Sigmoid colon (tissue), 4 donors: ENCODE measurements at regions not wholly inside any gene's neighbourhood (a gene's known extent, or its start where the extent isn't known, plus 50 kb on each side); places are given as distances from the start of the nearest gene placed in this dataset.

Experiments
- CTCF ChIP-seq, 4 experiments: fragments of 450-650 bp in 3 of 4; fragments of 200-600 bp in 1 of 4; IDR thresholded peaks; one replicate each; pipeline ENCODE4 v1.5.1; 2016 to 2019; ENCODE audit warnings: antibody characterized with exemption in 4 of 4, mild to moderate bottlenecking in 3 of 4, moderate library complexity in 2 of 4
- EP300 ChIP-seq, 4 donors: sonication (generic); formaldehyde crosslinking; IDR thresholded peaks; one replicate each; pipeline ENCODE4 v1.6.1; 2017; ENCODE audit warnings: antibody characterized with exemption in 4 of 4
- POLR2A ChIP-seq, 2 donors: fragments of 450-650 bp; IDR thresholded peaks; one replicate each; pipeline ENCODE4 v1.6.1; 2016; ENCODE audit warnings: antibody characterized with exemption in 2 of 2, mild to moderate bottlenecking in 2 of 2, moderate library complexity in 2 of 2
- POLR2AphosphoS5 ChIP-seq, 4 donors: sonication (generic); formaldehyde crosslinking; IDR thresholded peaks; one replicate each; pipeline ENCODE4 v1.6.1; 2017; ENCODE audit warnings: antibody characterized with exemption in 4 of 4

GRCh38 chr6:747921-748320 is 55.0 kb upstream of the EXOC2 start:
- TF ChIP-seq CTCF (IDR thresholded peaks at IDR 0.05) (no peak), EP300 (IDR thresholded peaks at IDR 0.05) (no peak), POLR2A (IDR thresholded peaks at IDR 0.05) (no peak), POLR2AphosphoS5 (IDR thresholded peaks at IDR 0.05) (no peak)
